MM.1S (cell line): ENCODE measurements at regions not wholly inside any gene's neighbourhood (a gene's known extent, or its start where the extent isn't known, plus 50 kb on each side); places are given as distances from the start of the nearest gene placed in this dataset.

Experiments used
- EZH2 ChIP-seq: fragments of 300-600 bp; sonication (generic); optimal IDR thresholded peaks from 2 replicates; pipeline ENCODE3; 2017; ENCODE audit warnings: low read depth, mild to moderate bottlenecking, antibody characterized with exemption, low read length, mixed read lengths
- TF ChIP-seq, protein P1 (sequence below): fragments of 300-600 bp; sonication (generic); IDR thresholded peaks from 2 replicates; pipeline ENCODE4 v1.5.1; 2016; ENCODE audit warnings: antibody characterized with exemption, low read length, mixed read lengths

DNA sequence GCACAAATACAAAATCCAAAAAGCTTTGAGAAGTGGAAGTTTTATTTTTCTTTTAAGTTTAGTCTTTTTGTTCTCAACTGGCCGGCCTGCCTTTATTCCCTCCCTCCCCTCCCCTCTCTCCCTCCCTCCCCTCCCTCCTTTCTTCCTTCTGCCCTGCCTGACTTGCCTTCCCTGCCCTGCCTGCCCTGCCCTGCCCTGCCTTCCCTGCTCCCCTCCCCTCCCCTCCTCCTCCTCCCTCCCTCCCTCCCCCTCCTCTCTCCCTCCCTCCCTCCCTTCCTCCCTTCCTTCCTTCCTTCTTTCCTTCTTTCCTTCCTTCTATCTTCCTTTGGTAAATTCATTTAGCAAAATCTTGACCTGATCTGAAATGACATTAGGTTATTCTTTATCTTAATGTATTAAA, 69.8 kb upstream of the LIMCH1 start:
- TF ChIP-seq, protein P1, sequence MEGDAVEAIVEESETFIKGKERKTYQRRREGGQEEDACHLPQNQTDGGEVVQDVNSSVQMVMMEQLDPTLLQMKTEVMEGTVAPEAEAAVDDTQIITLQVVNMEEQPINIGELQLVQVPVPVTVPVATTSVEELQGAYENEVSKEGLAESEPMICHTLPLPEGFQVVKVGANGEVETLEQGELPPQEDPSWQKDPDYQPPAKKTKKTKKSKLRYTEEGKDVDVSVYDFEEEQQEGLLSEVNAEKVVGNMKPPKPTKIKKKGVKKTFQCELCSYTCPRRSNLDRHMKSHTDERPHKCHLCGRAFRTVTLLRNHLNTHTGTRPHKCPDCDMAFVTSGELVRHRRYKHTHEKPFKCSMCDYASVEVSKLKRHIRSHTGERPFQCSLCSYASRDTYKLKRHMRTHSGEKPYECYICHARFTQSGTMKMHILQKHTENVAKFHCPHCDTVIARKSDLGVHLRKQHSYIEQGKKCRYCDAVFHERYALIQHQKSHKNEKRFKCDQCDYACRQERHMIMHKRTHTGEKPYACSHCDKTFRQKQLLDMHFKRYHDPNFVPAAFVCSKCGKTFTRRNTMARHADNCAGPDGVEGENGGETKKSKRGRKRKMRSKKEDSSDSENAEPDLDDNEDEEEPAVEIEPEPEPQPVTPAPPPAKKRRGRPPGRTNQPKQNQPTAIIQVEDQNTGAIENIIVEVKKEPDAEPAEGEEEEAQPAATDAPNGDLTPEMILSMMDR = no peak
- no peak for TF ChIP-seq EZH2
